Right lobe of liver (tissue), 4 donors: ENCODE measurements at regions not wholly inside any gene's neighbourhood (a gene's known extent, or its start where the extent isn't known, plus 50 kb on each side); places are given as distances from the start of the nearest gene placed in this dataset.

ENCODE experiments used
- POLR2A ChIP-seq: fragments of 450-650 bp; IDR thresholded peaks from one replicate; pipeline ENCODE4 v1.6.1; 2017; ENCODE audit warnings: antibody characterized with exemption, mild to moderate bottlenecking
- TF ChIP-seq, protein P1 (sequence below), 4 donors: fragments of 200-600 bp in 3 of 4; fragments of 450-650 bp in 1 of 4; IDR thresholded peaks; one replicate each; pipeline versions ENCODE4 v1.5.1 to v1.8.0; 2016 to 2022; ENCODE audit warnings: antibody characterized with exemption in 4 of 4, mild to moderate bottlenecking in 2 of 4
- donor health status: DM: no; HTN: no; CAD: no.
- donor health status: DM: no; HTN: no; CAD: no.
- donor health status: DM: no; HTN: yes; CAD: no.

DNA sequence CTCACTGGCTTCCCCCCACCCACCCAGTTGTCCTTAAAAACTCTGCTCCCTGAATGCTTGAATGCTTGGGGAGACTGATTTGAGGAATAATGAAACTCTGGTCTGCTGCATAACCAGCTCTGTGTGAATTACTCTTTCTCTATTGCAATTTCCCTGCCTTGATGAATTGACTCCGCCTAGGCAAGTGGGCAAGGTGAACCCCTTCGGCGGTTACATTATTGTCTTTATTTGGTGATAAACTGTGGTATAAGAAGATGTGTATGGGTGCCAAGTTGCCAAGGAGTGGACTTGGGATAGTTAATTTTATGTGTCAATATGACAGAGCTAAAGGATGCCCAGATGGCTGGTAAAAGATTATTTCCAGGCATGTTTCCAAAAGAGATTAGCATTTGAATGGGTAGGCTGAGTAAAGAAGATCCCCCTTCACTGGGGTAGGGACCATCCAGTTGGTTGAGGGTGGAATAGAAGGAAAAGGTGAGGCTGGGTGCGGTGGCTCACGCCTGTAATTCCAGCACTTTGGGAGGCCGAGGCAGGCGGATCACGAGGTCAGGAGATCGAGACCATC, 98.5 kb upstream of the HAAO start:
- TF ChIP-seq, protein P1, sequence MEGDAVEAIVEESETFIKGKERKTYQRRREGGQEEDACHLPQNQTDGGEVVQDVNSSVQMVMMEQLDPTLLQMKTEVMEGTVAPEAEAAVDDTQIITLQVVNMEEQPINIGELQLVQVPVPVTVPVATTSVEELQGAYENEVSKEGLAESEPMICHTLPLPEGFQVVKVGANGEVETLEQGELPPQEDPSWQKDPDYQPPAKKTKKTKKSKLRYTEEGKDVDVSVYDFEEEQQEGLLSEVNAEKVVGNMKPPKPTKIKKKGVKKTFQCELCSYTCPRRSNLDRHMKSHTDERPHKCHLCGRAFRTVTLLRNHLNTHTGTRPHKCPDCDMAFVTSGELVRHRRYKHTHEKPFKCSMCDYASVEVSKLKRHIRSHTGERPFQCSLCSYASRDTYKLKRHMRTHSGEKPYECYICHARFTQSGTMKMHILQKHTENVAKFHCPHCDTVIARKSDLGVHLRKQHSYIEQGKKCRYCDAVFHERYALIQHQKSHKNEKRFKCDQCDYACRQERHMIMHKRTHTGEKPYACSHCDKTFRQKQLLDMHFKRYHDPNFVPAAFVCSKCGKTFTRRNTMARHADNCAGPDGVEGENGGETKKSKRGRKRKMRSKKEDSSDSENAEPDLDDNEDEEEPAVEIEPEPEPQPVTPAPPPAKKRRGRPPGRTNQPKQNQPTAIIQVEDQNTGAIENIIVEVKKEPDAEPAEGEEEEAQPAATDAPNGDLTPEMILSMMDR (IDR thresholded peaks at IDR 0.05) = no peak
- TF ChIP-seq POLR2A = no peak
